ENCODE measurements at regions not wholly inside any gene's neighbourhood (a gene's known extent, or its start where the extent isn't known, plus 50 kb on each side); places are given as distances from the start of the nearest gene placed in this dataset.

DNA sequence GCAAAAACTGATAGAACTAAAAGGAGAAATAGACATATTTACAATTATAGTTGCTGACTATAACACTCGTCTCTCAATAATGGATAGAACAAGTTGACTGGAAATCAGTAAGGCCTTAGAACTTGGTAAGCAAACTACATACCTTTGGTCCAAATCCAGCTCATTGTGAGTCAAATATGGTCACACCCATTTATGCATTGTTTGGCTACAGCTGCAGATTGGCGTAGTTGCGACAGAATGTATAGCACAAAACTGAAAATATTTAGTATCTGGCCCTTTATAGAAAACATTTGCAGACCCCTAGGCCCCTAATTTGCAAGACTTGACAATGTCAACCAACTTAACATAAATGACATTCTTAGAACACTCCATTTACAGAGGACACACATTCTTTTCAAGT lies 103.6 kb upstream of the EGR2 start:
- TF ChIP-seq CTCF (IDR thresholded peaks at IDR 0.05): no peak
- no peak for TF ChIP-seq EZH2 (IDR thresholded peaks at IDR 0.05; ENCODE audit: borderline replicate concordance, insufficient read depth, low read depth, low read length, poor library complexity, severe bottlenecking)

Measured in B cell (primary cell).